ENCODE measurements at regions not wholly inside any gene's neighbourhood (a gene's known extent, or its start where the extent isn't known, plus 50 kb on each side); places are given as distances from the start of the nearest gene placed in this dataset.

GRCh38 chr18:37698508-37699040 lies 133.0 kb upstream of the CELF4 start:
- no peak for DNase-seq

DNA sequence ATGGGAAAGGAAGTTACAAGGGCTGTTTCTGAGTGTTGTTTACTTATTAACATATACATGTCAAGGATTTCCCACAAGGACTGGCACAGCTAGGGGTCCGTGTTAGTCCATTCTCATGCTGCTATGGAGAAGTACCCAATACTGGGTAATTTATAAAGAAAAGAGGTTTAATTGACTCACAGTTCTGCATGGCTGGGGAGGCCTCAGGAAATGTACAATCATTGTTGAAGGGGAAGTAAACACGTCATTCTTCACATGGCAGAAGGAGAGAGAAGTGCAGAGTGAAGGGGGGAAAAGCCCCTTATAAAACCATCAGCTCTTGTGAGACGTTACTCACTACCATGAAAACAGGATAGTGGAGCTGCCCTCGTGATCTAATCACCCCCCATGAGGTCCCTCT lies 128.9 kb upstream of the CELF4 start:
- no peak for DNase-seq

DNA sequence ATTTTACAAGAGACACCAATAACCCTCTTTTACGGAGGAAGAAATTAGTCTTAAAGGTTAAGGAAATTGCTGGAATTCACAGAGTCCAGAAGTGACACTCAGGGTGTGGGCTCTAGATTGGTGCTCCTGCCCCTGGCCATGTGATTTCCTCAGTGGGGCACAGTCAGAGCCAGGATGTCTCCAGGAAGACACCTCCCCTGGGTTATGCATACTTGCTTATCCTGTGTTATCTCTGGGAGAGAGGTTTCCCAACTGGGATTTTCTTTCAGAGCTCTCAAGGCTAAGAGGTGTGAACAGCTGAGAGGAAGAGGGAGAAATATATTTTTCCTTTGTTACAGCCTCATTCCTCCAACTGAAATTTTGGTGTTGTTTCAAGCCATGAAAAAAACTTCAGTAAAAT lies 125.6 kb upstream of the CELF4 start:
- DNase-seq, result no peak

DNA sequence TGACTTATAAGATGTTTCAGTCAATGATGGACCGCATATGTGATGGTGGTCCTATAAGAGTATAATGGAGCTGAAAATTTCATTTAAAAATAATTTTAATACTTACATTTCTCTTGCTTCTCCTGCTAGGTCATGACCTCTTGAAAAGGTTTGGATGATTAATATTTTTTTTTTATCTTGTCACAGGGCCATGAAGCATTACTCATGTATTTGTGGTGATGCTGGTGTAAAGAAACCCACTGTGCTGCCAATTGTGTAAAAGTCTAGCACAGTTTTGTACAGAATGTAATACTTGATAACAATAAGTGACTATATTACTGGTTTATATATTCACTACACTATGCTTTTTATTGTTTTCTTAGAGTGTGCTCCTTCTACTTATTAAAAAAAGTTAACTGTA lies 124.2 kb upstream of the CELF4 start:
- peak; percentile 2 for DNase-seq

GRCh38 chr18:37684590-37684989 lies 119.0 kb upstream of the CELF4 start:
- DNase-seq, result no peak

- DNase-seq, result no peak
These were observed 118.6 kb upstream of the CELF4 start for GRCh38 chr18:37684183-37684582.

DNA sequence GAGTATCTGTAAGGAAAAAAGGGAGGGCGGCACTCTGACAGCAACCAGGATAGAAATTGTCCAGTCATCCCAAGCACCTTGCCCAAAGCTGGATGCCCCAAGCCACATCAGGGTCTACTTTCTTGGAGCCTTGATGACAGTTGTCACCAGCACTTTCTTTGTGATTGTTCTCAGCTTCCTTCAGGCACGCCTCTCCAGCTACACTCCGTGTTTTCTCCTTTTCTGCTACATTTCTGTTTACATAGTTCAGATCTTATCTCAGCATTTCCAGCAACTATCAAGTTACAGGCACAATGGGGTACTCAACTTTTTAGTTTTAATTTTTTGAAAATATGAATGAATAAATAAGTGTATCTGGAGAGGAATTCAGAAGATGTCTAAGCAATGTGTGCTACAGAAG lies 115.3 kb upstream of the CELF4 start:
- no peak for DNase-seq

GRCh38 chr18:37676276-37676675 lies 110.7 kb upstream of the CELF4 start:
- no peak for DNase-seq

DNA sequence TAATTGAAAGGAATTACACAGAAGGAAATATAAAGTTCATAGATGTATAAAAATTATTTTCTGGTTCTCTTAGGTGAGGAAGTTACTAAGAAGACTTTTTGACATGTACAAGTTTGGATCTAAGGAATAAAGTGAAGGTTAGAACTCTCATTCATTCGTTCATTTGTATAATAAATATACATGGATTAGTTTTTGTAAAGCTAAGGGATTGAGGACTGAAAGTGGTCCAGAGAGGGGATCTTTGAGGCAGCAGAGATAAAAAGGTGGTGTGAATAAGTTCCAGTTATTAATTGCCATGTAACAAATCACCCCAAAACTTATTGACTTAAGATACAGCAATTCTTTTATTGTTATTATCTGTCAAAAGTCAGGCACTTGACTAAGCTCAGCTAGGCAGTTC lies 110.1 kb upstream of the CELF4 start:
- no peak for DNase-seq

GRCh38 chr18:37674570-37674969 lies 109.0 kb upstream of the CELF4 start:
- no peak for DNase-seq

DNA sequence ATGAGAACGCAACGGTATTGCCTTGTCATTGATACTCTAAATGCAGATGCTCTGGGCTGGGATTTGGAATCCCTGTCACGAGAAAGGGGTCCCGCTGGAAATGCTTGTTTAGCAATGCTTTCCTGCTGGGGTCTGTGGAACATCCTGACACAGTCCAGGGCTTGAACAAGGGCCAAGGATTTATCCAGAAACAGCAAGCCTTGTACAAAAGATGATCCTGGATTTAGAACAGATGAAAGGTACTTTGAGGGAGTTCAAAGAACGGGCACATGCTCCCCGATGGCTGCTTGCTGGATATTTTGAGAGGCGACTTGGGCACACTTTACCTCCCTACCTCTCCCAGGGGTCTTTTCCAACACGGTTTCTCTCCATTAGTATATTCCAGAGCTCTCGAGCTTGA lies 108.1 kb upstream of the CELF4 start:
- DNase-seq, result no peak

DNA sequence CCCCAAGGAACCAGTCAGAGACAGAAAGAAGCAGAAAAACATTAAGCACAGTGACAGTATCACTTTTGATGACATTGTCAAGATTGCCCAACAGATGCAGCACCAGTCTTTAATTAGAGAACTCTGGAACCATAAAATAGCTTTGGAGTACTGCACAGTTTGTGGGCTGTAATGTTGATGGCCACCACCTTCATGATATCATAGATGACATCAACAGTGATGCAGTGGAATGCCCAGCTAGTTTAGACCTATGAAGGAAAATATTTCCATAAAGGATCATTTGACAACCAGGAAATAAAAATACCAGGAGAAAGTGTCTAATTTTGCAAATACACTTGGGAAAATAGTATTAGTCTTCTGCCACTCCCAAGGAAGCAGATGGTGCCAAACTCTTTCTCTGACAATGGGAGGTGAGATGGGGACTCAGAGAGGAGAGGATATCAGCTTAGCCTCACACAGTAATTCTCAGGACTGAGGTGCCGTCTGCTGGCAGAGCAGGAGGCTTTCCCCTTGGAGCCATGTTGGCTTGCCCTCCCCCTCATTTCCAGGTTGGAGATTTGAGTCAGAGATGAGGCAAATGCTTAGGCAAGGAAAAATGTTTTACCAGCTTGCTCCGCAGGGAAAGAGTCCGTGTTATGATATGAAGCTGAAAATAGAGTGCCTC lies 107.5 kb upstream of the CELF4 start:
- DNase-seq, result no peak

DNA sequence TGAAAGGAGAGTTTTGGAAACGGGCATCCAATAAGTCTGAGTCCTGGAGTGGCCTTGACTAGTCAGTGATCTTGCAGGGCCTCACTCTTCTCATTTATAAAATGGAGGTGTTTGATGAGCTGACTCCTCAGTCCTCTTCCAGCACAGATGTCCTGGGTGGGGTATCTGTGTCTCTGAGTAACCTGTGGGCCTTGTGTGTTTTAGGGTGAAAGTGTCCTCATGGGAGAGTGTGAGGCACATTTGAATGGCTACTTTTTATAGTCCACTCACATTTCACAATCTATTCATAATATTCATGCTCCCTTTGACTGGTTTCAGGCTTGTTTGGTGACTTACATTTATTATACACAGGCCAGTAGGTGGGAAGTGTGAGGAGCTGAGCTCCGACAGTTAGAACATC lies 106.4 kb upstream of the CELF4 start:
- DNase-seq, result no peak

DNA sequence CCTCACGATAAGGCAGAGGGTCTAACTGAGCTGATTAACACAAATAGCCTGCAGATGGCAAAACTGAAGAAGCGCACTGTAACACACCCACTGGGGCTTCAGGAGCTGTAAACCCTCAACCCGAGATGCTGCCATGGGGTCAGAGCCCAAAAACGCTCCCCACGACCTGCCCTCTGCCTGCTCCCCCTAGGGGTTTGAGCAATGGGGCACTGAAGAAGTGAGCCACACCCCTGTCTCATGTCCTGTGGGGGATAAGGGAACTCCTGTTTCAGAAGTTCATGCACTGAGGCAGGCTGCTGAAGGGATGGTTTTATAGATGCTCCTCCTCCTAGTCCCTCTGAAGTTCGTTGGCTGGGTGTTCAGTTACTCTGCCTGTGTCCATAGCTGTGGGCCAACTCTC lies 105.9 kb upstream of the CELF4 start:
- DNase-seq, result no peak

GRCh38 chr18:37671119-37671518 lies 105.5 kb upstream of the CELF4 start:
- DNase-seq, result no peak

GRCh38 chr18:37669991-37670534 lies 104.5 kb upstream of the CELF4 start:
- no peak for DNase-seq

DNA sequence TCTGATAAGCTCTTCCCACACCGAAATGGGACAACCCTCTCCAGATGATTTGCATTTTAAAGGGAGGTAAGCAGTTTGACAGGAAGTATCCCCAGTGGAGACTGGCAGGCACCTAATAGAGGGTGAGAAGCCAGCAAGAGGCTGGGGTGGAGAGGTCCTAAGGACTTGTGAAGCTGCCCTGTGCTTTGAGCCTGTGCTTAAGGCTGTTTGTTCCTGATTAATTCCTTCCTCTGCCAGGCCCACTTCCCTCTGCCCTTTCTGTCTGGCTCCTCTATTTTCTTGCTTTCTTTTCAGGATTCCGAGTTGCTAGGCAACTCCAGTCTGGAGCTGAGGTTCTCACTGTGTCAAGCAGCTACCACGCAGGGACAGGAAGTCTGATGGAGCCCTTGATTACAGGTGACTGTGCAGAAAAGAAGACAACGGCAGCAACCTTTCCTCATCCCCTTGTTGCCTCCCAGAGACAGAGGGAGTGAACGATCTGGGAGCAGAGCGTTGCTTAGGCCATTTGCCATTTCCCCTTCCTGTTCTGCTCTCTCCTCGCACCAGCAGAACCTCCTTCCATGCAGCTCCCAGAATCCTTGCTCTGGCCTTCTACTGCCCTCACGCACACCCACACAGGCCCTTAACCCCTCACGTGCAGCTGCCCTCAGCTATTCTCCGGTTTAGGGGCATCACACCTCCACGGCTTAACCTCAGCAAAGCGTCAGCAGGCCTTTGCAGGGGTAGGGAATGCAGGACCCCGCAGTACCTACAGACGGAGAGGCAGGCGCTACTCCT lies 103.6 kb upstream of the CELF4 start:
- DNase-seq, result no peak

GRCh38 chr18:37667836-37668235 lies 102.2 kb upstream of the CELF4 start:
- no peak for DNase-seq

GRCh38 chr18:37666991-37667390 lies 101.4 kb upstream of the CELF4 start:
- DNase-seq, result no peak

- no peak for DNase-seq
These were observed 100.9 kb upstream of the CELF4 start for GRCh38 chr18:37666451-37666850.

GRCh38 chr18:37665346-37665745 lies 99.7 kb upstream of the CELF4 start:
- no peak for DNase-seq

DNA sequence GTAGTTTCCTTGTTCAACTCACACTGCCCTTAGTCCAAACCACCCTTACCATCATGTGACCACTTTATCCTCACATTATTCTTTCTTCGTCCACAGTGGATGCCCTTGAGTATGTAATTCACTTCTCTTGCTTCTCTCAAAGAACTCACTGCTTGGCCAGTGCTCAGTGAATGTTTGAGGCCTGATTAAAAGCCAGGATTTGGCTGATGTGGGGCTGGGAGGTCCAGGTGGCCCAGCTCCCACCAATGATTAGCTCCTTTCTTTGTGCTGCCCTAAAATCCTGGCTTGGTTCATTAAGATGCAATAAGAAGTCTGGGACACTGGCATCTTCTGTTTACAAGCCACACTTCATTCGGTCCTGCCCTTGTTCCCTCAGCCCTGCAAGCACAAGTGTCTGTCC lies 97.8 kb upstream of the CELF4 start:
- DNase-seq, result no peak

- no peak for DNase-seq
These were observed 97.1 kb upstream of the CELF4 start for GRCh38 chr18:37662546-37663339.

Measured in fibroblast of upper back skin (primary cell).